ENCODE measurements at regions not wholly inside any gene's neighbourhood (a gene's known extent, or its start where the extent isn't known, plus 50 kb on each side); places are given as distances from the start of the nearest gene placed in this dataset.

GRCh38 chr1:241442686-241443085 lies 76.9 kb downstream of the FH start:
- TF ChIP-seq SP1 (IDR thresholded peaks at IDR 0.05) (no peak), FOXA1 (IDR thresholded peaks at IDR 0.05) (no peak), TARDBP (IDR thresholded peaks at IDR 0.05) (no peak), NFRKB (IDR thresholded peaks at IDR 0.05) (no peak), FOXM1 (IDR thresholded peaks at IDR 0.05; ENCODE audit: borderline replicate concordance) (no peak), CTBP1 (IDR thresholded peaks at IDR 0.05; ENCODE audit: borderline replicate concordance) (no peak), PKNOX1 (IDR thresholded peaks at IDR 0.05) (no peak), FOXK2 (IDR thresholded peaks at IDR 0.05) (no peak), L3MBTL2 (conservative IDR thresholded peaks at IDR 0.05) (no peak), BHLHE40 (IDR thresholded peaks at IDR 0.05; ENCODE audit: borderline replicate concordance) (no peak), ARNT (IDR thresholded peaks at IDR 0.05) (no peak)
